ENCODE measurements at regions not wholly inside any gene's neighbourhood (a gene's known extent, or its start where the extent isn't known, plus 50 kb on each side); places are given as distances from the start of the nearest gene placed in this dataset.

GRCh38 chr7:159218607-159219006 is 73.9 kb upstream of the VIPR2 start:
- TF ChIP-seq POLR2A (IDR thresholded peaks at IDR 0.05) (no peak), CTCF (IDR thresholded peaks at IDR 0.05) (no peak), POLR2AphosphoS5 (IDR thresholded peaks at IDR 0.05) (no peak)
